ENCODE measurements at regions not wholly inside any gene's neighbourhood (a gene's known extent, or its start where the extent isn't known, plus 50 kb on each side); places are given as distances from the start of the nearest gene placed in this dataset.

DNA sequence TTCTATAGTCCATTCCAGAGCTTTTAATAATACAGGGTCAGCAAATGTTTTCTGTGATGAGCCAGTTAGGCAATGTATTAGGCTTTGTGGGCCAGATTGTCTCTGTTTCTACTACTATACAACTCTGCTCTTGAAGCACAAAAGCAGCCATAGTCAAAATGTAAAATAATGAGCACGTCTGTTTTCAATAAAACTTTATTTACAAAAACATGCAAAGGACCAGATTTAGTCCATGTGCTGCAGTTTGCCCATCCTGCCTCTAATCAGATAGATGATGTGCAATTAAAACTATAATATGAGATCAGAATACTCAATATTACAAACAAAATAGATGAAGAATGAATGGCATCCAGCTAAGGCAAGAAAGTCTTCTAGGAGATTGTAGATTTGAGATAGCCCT lies 127.8 kb upstream of the FRMPD4 start:
- TF ChIP-seq POLR2AphosphoS5 (IDR thresholded peaks at IDR 0.05) (no peak), POLR2A (IDR thresholded peaks at IDR 0.05) (no peak)
- TF ChIP-seq, protein P1, sequence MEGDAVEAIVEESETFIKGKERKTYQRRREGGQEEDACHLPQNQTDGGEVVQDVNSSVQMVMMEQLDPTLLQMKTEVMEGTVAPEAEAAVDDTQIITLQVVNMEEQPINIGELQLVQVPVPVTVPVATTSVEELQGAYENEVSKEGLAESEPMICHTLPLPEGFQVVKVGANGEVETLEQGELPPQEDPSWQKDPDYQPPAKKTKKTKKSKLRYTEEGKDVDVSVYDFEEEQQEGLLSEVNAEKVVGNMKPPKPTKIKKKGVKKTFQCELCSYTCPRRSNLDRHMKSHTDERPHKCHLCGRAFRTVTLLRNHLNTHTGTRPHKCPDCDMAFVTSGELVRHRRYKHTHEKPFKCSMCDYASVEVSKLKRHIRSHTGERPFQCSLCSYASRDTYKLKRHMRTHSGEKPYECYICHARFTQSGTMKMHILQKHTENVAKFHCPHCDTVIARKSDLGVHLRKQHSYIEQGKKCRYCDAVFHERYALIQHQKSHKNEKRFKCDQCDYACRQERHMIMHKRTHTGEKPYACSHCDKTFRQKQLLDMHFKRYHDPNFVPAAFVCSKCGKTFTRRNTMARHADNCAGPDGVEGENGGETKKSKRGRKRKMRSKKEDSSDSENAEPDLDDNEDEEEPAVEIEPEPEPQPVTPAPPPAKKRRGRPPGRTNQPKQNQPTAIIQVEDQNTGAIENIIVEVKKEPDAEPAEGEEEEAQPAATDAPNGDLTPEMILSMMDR (IDR thresholded peaks at IDR 0.05), result no peak

Data from breast epithelium (tissue), 3 donors.